ENCODE measurements at regions not wholly inside any gene's neighbourhood (a gene's known extent, or its start where the extent isn't known, plus 50 kb on each side); places are given as distances from the start of the nearest gene placed in this dataset.

DNA sequence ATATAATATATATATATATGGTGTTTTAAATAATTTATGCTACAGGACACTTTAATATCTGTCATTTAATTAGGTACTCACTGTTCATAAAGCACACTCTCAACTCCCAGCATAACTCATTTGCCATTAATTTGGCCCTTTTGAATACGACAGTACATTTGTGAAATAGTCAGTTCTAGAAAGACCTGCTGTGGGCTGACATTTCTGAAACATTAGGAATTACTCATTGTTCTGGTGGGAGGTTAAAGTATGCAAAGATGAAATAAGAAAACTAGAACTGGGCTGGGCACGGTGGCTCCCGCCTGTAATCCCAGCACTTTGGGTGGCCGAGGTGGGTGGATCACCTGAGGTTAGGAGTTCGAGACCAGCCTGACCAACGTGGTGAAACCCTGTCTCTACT, 497.5 kb downstream of the UTRN start:
- H2BK120ac ChIP-seq (ENCODE audit: low read depth, low read length, poor library complexity, severe bottlenecking), result no peak overlapping the region
- H3K4me2 ChIP-seq (ENCODE audit: insufficient read depth, insufficient read length, low read length), result no peak overlapping the region
- H2BK15ac ChIP-seq (ENCODE audit: low read depth, low read length), result no peak overlapping the region
- H3K4me1 ChIP-seq (ENCODE audit: insufficient read depth, low read length), result no peaks in the 10 kb centered on the region; the same call in 1 of the 2 replicates
- Mint-ChIP-seq H3K27ac (no peak overlapping the region), H3K4me3 (no peak overlapping the region), H3K4me1 (peaks cover 17 to 22% of the 10 kb centered on the region in 2 experiments), H3K36me3 (ENCODE audit: insufficient read depth in 1 of 3, low read depth in 3 of 3) (peaks cover 0 to 7% (median 6%) of the 10 kb centered on the region in 3 experiments; a peak in 2 of 7 replicates), H3K9me3 (no peaks in the 10 kb centered on the region), H3K27me3 (ENCODE audit: low read depth) (no peaks in the 10 kb centered on the region)
- no CpG with 5 or more reads among the region's 6 CpGs for WGBS (ENCODE audit: extremely low coverage, insufficient read length, low lambda C conversion rate)
- H3K14ac ChIP-seq (ENCODE audit: insufficient read depth, low read length), result no peak overlapping the region
- no peaks in the 10 kb centered on the region for H3K9me3 ChIP-seq (ENCODE audit: control insufficient read depth, low read depth, low read length)
- no peak overlapping the region for H2AFZ ChIP-seq (ENCODE audit: low read length)
- no peak overlapping the region for H4K8ac ChIP-seq (replicated peaks; ENCODE audit: insufficient read length, low read depth, low read length)
- H3K9ac ChIP-seq (ENCODE audit: extremely low read depth, insufficient read length, low read length), result no peak overlapping the region
- H4K91ac ChIP-seq (ENCODE audit: insufficient read length, low read depth, low read length), result no peak overlapping the region
- H3K56ac ChIP-seq (ENCODE audit: insufficient read length, low read depth, low read length), result no peak overlapping the region
- no peaks in the 10 kb centered on the region for H3K79me2 ChIP-seq (ENCODE audit: insufficient read depth, low read length)
- no peak overlapping the region for H3K27ac ChIP-seq (ENCODE audit: insufficient read length, low read depth, low read length)
- no peak overlapping the region for H3K4ac ChIP-seq (ENCODE audit: low read depth, low read length)
- H2BK5ac ChIP-seq (ENCODE audit: insufficient read length, low read length), result no peak overlapping the region
- H3K18ac ChIP-seq (ENCODE audit: insufficient read length, low read depth, low read length), result no peak overlapping the region
- no peak overlapping the region for H3T11ph ChIP-seq (ENCODE audit: low read length)
- no peaks in the 10 kb centered on the region for H3K27me3 ChIP-seq (ENCODE audit: insufficient read depth, low read length)
- TF ChIP-seq, protein P1, sequence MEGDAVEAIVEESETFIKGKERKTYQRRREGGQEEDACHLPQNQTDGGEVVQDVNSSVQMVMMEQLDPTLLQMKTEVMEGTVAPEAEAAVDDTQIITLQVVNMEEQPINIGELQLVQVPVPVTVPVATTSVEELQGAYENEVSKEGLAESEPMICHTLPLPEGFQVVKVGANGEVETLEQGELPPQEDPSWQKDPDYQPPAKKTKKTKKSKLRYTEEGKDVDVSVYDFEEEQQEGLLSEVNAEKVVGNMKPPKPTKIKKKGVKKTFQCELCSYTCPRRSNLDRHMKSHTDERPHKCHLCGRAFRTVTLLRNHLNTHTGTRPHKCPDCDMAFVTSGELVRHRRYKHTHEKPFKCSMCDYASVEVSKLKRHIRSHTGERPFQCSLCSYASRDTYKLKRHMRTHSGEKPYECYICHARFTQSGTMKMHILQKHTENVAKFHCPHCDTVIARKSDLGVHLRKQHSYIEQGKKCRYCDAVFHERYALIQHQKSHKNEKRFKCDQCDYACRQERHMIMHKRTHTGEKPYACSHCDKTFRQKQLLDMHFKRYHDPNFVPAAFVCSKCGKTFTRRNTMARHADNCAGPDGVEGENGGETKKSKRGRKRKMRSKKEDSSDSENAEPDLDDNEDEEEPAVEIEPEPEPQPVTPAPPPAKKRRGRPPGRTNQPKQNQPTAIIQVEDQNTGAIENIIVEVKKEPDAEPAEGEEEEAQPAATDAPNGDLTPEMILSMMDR (conservative IDR thresholded peaks at IDR 0.05), result no peak
- no peaks in the 10 kb centered on the region for H3K23me2 ChIP-seq (ENCODE audit: insufficient read length, low read depth, low read length, poor library complexity, severe bottlenecking)
- no peak overlapping the region for H2BK20ac ChIP-seq (ENCODE audit: low read depth, low read length, poor library complexity, severe bottlenecking)
- H4K20me1 ChIP-seq (ENCODE audit: control insufficient read depth, insufficient read depth, insufficient read length), result no peaks in the 10 kb centered on the region
- H2BK12ac ChIP-seq (ENCODE audit: insufficient read length, low read depth, low read length), result no peak overlapping the region
- no peak for DNase-seq
- no peaks in the 10 kb centered on the region for H3K79me1 ChIP-seq (ENCODE audit: insufficient read depth, low read depth, low read length, poor library complexity, severe bottlenecking)
- no peak overlapping the region for H3K23ac ChIP-seq (ENCODE audit: insufficient read length, low read depth, low read length)
- no peak overlapping the region for H2AK5ac ChIP-seq (ENCODE audit: insufficient read length, low read length)
- H4K5ac ChIP-seq (ENCODE audit: insufficient read length, low read depth, low read length), result no peak overlapping the region

All from H9 (cell line).